NOMO-1 treated with DMSO at 0.1 percent for 48 hours (cell line): ENCODE measurements at regions not wholly inside any gene's neighbourhood (a gene's known extent, or its start where the extent isn't known, plus 50 kb on each side); places are given as distances from the start of the nearest gene placed in this dataset.

Experiments used
- DNase-seq: peaks from one replicate; lab custom pipeline; 2025; ENCODE audit not compliant: unreplicated experiment; lab: John Stamatoyannopoulos, UW

GRCh38 chr9:16128003-16128402 is 575.2 kb downstream of the CCDC171 start:
- no peak for DNase-seq

- no peak for DNase-seq
These were observed 578.4 kb downstream of the CCDC171 start for GRCh38 chr9:16131264-16131663.

- DNase-seq = no peak
These were observed 579.7 kb downstream of the CCDC171 start for GRCh38 chr9:16132513-16132912.

GRCh38 chr9:16133032-16133431 is 580.2 kb downstream of the CCDC171 start:
- DNase-seq = no peak

GRCh38 chr9:16133556-16134227 is 580.8 kb downstream of the CCDC171 start:
- no peak for DNase-seq

GRCh38 chr9:16134351-16134750 is 581.5 kb downstream of the CCDC171 start:
- no peak for DNase-seq

- DNase-seq = no peak
These were observed 583.1 kb downstream of the CCDC171 start for GRCh38 chr9:16135968-16136367.

- DNase-seq = no peak
These were observed 583.6 kb downstream of the CCDC171 start for GRCh38 chr9:16136451-16136850.

GRCh38 chr9:16136961-16137360 is 584.1 kb downstream of the CCDC171 start:
- DNase-seq = no peak

- no peak for DNase-seq
These were observed 586.0 kb downstream of the CCDC171 start for GRCh38 chr9:16138561-16139491.

GRCh38 chr9:16139774-16140173 is 586.9 kb downstream of the CCDC171 start:
- no peak for DNase-seq

- no peak for DNase-seq
These were observed 590.5 kb downstream of the CCDC171 start for GRCh38 chr9:16143310-16143709.

GRCh38 chr9:16143947-16144890 is 591.4 kb downstream of the CCDC171 start:
- no peak for DNase-seq

- DNase-seq = no peak
These were observed 592.5 kb downstream of the CCDC171 start for GRCh38 chr9:16145196-16145950.

- no peak for DNase-seq
These were observed 594.9 kb downstream of the CCDC171 start for GRCh38 chr9:16147726-16148125.

- DNase-seq = no peak
These were observed 597.7 kb downstream of the CCDC171 start for GRCh38 chr9:16150501-16150900.

- DNase-seq = no peak
These were observed 598.3 kb downstream of the CCDC171 start for GRCh38 chr9:16150938-16151650.

GRCh38 chr9:16152276-16153101 is 599.6 kb downstream of the CCDC171 start:
- DNase-seq = no peak

GRCh38 chr9:16153221-16153620 is 600.4 kb downstream of the CCDC171 start:
- DNase-seq = no peak
